GM12874 (cell line): ENCODE measurements at regions not wholly inside any gene's neighbourhood (a gene's known extent, or its start where the extent isn't known, plus 50 kb on each side); places are given as distances from the start of the nearest gene placed in this dataset.

ENCODE experiments used
- TF ChIP-seq, protein P1 (sequence below): IDR thresholded peaks from 2 replicates; pipeline ENCODE4 v1.5.1; 2011; ENCODE audit warnings: low read depth, mild to moderate bottlenecking, control low read depth, low read length, moderate library complexity; ENCODE audit not compliant: insufficient read depth

GRCh38 chr1:175840787-175841186 is 97.4 kb upstream of the TNR start:
- TF ChIP-seq, protein P1, sequence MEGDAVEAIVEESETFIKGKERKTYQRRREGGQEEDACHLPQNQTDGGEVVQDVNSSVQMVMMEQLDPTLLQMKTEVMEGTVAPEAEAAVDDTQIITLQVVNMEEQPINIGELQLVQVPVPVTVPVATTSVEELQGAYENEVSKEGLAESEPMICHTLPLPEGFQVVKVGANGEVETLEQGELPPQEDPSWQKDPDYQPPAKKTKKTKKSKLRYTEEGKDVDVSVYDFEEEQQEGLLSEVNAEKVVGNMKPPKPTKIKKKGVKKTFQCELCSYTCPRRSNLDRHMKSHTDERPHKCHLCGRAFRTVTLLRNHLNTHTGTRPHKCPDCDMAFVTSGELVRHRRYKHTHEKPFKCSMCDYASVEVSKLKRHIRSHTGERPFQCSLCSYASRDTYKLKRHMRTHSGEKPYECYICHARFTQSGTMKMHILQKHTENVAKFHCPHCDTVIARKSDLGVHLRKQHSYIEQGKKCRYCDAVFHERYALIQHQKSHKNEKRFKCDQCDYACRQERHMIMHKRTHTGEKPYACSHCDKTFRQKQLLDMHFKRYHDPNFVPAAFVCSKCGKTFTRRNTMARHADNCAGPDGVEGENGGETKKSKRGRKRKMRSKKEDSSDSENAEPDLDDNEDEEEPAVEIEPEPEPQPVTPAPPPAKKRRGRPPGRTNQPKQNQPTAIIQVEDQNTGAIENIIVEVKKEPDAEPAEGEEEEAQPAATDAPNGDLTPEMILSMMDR: no peak

DNA sequence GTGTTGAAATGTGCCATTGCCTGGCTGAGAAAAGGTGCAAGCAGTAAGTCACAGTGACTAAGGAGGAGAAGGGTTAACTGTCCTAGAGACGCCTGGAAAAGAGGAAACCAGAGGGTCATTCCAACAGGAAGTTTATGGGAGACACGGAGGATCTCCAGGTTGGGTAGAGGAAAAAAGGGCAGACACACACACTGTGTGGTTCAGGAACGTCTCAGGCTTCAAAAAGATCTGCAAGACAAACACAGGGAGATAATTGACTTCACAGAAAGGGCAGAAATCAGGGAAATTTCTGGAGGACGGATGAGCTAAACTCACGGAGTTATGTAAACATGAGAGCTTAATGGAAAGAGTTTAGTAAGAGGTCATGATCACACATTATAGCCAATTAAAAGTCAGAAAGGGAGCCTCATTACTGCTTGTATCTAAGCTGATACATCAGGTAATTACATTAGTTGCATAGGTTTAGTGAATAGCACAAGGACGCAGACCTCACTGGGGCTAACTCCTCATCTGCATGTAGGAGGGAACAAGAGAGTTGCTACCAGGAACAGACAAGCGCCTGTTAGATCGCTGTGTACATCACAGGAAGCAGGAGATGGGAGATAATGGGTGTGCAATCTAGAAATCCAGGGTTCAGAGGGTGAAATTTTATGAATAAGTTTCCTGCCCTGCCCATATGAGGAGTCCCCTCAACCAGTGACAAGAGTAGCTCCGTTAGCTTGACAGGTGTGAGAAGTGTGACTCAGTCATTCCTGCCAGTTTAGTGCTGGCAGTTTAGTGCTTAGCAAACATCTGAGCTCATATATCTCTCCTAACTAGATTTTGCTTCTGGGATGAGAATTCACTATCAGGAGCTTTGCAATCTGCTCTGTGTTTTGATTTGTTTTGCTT is 96.6 kb upstream of the TNR start:
- TF ChIP-seq, protein P1: no peak

DNA sequence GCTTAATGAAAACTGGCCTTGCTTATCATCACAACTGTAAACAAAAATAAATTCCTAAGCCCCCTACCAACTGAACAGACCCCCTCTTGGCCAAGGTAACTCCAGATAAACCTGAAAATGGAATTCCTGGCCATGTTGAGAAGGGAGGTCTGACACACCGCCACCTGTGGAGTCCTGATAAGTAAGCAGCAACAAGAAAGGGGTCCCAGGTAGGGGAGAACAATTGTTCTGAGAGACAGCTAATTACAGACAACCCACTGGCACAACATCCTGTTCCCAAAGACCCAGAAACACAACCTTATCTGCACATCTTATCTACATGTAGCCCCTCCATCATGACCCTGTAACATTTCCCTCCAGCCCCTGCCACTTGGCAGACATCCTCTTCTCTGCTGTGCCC is 91.2 kb upstream of the TNR start:
- TF ChIP-seq, protein P1: no peak

GRCh38 chr1:175833951-175834350 is 90.6 kb upstream of the TNR start:
- TF ChIP-seq, protein P1: no peak

GRCh38 chr1:175833502-175833901 is 90.1 kb upstream of the TNR start:
- TF ChIP-seq, protein P1: no peak

GRCh38 chr1:175830500-175830899 is 87.1 kb upstream of the TNR start:
- TF ChIP-seq, protein P1: no peak

- TF ChIP-seq, protein P1: no peak
Observed at GRCh38 chr1:175829845-175830244, 86.5 kb upstream of the TNR start.
